Mucosa of stomach (tissue), 1 donor: ENCODE measurements at regions not wholly inside any gene's neighbourhood (a gene's known extent, or its start where the extent isn't known, plus 50 kb on each side); places are given as distances from the start of the nearest gene placed in this dataset.
"Not testable (repeated sequence)": the region's sequence is repeated elsewhere in the genome, so short reads cannot be mapped to it uniquely, and the experiment has no call there.

ENCODE experiments used
- H3K27me3 ChIP-seq: one replicate; pipeline ENCODE4 v1.7.0; 2013; ENCODE audit warnings: mild to moderate bottlenecking, low read length; ENCODE audit not compliant: control insufficient read depth, insufficient read depth
- H3K36me3 ChIP-seq: one replicate; pipeline ENCODE4 v1.7.0; 2013; ENCODE audit warnings: low read length; ENCODE audit not compliant: control insufficient read depth, insufficient read depth
- H3K4me1 ChIP-seq: one replicate; pipeline ENCODE4 v1.7.0; 2013; ENCODE audit warnings: mild to moderate bottlenecking, low read length; ENCODE audit not compliant: control insufficient read depth, insufficient read depth
- H3K4me3 ChIP-seq: one replicate; pipeline ENCODE4 v1.7.0; 2013; ENCODE audit warnings: low read length
- H3K9ac ChIP-seq: one replicate; pipeline ENCODE4 v1.7.0; 2013; ENCODE audit warnings: mild to moderate bottlenecking, low read length, moderate library complexity
- H3K9me3 ChIP-seq: one replicate; pipeline ENCODE4 v1.7.0; 2013; ENCODE audit warnings: mild to moderate bottlenecking, low read length, moderate library complexity; ENCODE audit not compliant: control insufficient read depth
- donor health status: Pancreatic carcinoma.

DNA sequence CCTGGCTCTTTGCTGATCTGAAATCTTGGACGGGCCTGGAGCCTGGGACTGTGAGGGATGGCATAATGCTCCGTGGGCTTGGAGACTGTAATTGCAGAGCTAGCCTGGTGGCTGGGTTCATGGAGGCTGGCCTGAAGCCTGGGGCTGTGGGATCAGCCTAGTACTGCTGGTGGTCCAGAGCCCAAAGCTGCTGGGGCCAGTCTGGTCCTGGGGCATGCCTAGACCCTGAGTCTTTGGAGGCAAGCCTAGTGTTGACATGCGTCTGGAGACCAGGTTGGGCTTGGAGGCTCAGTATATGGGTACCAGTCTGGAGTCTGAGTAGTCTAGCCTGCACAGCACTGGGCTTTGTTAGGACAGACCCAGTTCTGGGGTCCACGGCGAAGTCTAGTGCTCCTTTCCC, 172.0 kb upstream of the ZC4H2 start:
- H3K4me3 ChIP-seq = no peak overlapping the region
- H3K9me3 ChIP-seq = no peaks in the 10 kb centered on the region

DNA sequence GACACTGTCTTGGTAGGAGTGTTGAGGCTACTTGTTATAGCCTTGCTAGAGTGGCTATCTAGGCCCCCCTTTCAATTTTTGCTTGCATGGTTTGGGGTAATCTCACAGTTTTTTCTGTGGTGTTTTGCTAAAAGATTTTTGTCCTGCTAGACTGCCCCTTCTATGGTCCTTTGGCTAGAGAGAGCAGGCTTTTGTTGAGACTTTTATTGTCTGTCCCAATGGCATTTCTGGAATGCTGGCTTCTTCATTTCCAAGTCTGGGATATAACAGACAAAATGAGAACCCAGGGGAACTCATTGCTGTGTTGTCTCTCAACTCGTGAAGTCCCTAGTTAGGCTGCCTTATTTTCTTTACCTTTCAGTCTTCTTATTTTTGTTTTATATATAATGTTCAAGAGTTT, 160.2 kb upstream of the ZC4H2 start:
- H3K36me3 ChIP-seq = no peaks in the 10 kb centered on the region
- H3K27me3 ChIP-seq = no peaks in the 10 kb centered on the region
- H3K4me1 ChIP-seq = no peaks in the 10 kb centered on the region
- H3K9me3 ChIP-seq = no peaks in the 10 kb centered on the region
- H3K4me3 ChIP-seq = no peak overlapping the region
- no peak overlapping the region for H3K9ac ChIP-seq

More for the DNA sequence above, 172.0 kb upstream of the ZC4H2 start:
- Histone ChIP-seq H3K4me1 (no peaks in the 10 kb centered on the region), H3K36me3 (no peaks in the 10 kb centered on the region), H3K27me3 (no peaks in the 10 kb centered on the region), H3K9ac (no peak overlapping the region)

DNA sequence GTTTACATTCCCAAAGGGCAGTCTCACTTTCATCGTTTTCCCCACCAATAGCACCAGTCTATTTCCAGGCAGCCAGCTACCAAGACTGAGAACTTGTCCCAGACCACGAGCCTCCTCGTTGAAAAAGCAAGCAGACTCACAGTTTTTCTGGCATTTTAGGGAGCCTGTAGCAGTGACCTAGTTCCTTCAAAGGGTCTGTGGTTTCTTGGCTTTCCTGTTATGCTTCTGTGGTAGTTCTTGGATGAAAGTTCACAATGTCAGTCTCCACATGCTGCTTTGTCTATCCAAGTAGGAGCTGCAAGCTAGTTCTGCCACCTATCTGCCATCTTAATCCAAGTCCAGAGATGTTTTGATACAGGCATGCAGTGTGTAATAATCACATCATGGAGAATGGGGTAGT, 151.6 kb upstream of the ZC4H2 start:
- Histone ChIP-seq H3K27me3 (no peaks in the 10 kb centered on the region), H3K36me3 (no peaks in the 10 kb centered on the region), H3K9ac (no peak overlapping the region)

DNA sequence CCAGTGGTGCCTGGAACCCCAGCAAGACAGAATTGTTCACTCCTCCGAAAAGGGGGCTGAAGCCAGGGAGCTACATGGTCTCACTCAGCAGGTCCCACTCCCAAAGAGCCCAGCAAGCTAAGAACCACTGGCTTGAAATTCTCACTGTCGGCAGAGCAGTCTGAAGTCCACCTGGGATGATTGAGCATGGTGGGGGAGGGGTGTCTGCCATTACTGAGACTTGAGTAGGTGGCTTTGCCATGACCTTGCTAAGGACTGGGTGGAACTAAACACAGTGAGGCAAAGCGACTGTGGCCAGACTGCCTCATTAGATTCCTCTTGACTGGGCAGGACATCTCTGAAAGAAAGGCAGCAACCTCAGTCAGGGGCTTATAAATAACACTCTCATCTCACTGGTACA, 122.6 kb upstream of the ZC4H2 start:
- Histone ChIP-seq H3K9ac (no peak overlapping the region), H3K9me3 (no peaks in the 10 kb centered on the region), H3K4me3 (no peak overlapping the region)

More for the DNA sequence above, 151.6 kb upstream of the ZC4H2 start:
- Histone ChIP-seq H3K4me3 (no peak overlapping the region), H3K4me1 (no peaks in the 10 kb centered on the region), H3K9me3 (no peaks in the 10 kb centered on the region)

DNA sequence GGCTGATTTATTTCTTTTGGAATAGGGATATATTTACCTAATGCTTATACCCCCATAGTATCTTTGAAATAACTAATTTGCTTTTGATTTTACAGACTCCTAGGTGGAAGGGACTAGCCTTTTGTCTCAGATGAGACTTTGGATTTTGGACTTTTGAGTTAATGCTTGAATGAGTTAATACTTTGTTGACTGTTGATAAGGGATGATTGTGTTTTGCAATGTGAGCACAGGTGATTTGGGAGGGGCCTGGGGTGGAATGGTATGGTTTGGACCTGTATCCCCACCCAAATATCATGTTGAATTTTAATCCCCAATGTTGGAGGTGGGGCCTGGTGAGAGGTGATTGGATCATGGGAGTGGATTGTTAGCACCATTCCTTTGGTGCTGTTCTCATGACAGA, 117.4 kb upstream of the ZC4H2 start:
- H3K9ac ChIP-seq = no peak overlapping the region
- H3K9me3 ChIP-seq = no peaks in the 10 kb centered on the region
- no peaks in the 10 kb centered on the region for H3K36me3 ChIP-seq
- H3K4me3 ChIP-seq = no peak overlapping the region
- H3K27me3 ChIP-seq = no peaks in the 10 kb centered on the region
- H3K4me1 ChIP-seq = no peaks in the 10 kb centered on the region

More for the DNA sequence above, 122.6 kb upstream of the ZC4H2 start:
- no peaks in the 10 kb centered on the region for H3K36me3 ChIP-seq
- H3K27me3 ChIP-seq = no peaks in the 10 kb centered on the region
- no peaks in the 10 kb centered on the region for H3K4me1 ChIP-seq

DNA sequence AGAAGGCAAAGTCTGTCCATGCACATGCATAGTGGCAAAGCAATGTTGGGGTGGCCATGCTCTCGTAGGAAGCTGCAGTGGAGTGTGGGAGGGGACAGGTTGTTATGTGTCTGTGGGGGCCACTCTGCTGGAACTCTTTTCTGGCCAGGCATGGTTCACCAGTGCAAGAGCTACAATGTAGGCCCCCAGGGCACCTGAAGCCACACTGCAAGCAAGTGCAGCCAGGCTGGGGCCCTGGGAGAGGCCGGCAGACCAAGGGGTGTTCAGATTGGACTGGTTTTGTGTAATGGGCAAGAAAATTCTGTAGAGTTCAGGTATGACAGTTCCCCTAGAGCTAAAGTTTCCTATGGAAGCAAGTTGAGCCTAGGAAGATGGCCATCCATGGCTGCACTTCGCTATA, 97.0 kb upstream of the ZC4H2 start:
- H3K36me3 ChIP-seq = no peaks in the 10 kb centered on the region
- H3K27me3 ChIP-seq = no peaks in the 10 kb centered on the region
- H3K9me3 ChIP-seq = no peaks in the 10 kb centered on the region
- H3K4me1 ChIP-seq = no peaks in the 10 kb centered on the region
- H3K9ac ChIP-seq = no peak overlapping the region
- H3K4me3 ChIP-seq = no peak overlapping the region

DNA sequence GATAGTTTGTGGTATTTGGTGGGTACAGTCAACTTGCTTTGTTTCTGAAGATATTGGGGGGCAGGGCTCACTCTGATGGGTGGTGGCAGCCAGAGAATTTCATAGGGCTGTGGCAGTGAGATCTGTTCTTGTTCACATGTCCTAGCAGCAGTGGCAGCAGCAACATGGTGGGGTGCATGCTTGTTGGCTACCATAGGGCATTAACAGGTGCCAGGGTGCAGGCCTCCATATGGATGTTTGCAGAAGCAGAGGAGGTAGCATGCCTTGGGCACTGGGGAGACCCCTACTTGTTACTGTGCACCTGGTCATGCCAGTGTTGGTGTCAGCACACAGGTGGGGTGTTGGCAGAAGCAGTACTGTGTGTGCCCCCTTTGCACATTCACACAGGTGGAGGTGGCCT, 96.3 kb upstream of the ZC4H2 start:
- Histone ChIP-seq H3K36me3 (no peaks in the 10 kb centered on the region), H3K9me3 (no peaks in the 10 kb centered on the region), H3K9ac (no peak overlapping the region), H3K27me3 (no peaks in the 10 kb centered on the region), H3K4me1 (no peaks in the 10 kb centered on the region), H3K4me3 (no peak overlapping the region)

DNA sequence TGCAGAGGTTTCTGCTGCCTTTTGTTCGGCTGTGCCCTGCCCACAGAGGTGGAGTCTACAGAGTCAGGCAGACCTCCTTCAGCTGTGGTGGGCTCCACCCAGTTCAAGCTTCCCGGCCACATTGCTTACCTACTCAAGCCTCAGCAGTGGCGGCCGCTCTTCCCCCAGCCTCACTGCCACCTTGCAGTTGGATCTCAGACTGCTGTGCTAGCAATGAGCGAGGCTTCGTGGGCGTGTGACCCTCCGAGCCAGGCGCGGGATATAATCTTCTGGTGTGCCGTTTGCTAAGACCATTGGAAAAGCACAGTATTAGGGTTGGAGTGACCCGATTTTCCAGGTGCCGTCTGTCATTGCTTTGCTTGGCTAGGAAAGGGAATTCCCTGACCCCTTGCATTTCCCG, 82.4 kb upstream of the ZC4H2 start:
- not testable (repeated sequence) for H3K9me3 ChIP-seq, H3K9ac ChIP-seq, H3K27me3 ChIP-seq, H3K4me1 ChIP-seq, H3K36me3 ChIP-seq, H3K4me3 ChIP-seq

DNA sequence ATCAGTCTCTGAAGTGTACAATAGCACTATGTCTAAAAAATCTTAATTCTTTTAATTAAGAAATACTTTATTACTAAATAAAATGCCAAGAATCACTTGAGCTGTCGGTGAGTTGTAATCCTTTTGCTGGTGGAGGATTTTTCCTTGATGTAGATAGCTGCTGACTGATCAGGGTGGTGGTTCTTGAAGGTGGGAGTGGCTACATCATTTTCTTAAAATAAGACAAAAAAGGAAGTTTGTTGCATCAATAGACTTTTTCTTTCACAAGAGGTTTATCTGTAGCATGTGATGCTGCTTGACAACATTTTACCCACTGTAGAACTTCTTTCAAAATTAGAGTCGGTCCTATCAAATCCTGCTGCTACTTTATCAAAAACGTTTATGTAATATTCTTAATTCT, 68.8 kb upstream of the ZC4H2 start:
- no peaks in the 10 kb centered on the region for H3K36me3 ChIP-seq
- no peak overlapping the region for H3K9ac ChIP-seq
- no peaks in the 10 kb centered on the region for H3K27me3 ChIP-seq
- no peaks in the 10 kb centered on the region for H3K9me3 ChIP-seq
- no peak overlapping the region for H3K4me3 ChIP-seq
- no peaks in the 10 kb centered on the region for H3K4me1 ChIP-seq

DNA sequence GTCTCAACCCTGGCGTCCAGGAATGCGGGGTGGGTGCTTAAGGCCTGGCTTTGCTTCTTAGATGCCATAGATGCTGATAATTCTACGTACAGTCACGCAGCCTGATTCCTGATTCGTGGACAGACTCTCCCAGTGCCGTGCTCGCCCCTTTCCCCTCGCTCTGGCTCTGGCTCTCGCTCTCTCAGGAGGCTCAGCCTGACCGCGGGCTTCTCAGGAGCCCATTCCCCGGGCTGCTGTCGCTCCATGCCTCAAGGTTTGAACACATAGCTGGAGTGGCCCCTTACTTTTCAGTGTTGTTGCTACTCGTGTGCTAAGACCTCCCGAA, 59.2 kb upstream of the ZC4H2 start:
- peak overlapping the region; percentile 69 for H3K9ac ChIP-seq

DNA sequence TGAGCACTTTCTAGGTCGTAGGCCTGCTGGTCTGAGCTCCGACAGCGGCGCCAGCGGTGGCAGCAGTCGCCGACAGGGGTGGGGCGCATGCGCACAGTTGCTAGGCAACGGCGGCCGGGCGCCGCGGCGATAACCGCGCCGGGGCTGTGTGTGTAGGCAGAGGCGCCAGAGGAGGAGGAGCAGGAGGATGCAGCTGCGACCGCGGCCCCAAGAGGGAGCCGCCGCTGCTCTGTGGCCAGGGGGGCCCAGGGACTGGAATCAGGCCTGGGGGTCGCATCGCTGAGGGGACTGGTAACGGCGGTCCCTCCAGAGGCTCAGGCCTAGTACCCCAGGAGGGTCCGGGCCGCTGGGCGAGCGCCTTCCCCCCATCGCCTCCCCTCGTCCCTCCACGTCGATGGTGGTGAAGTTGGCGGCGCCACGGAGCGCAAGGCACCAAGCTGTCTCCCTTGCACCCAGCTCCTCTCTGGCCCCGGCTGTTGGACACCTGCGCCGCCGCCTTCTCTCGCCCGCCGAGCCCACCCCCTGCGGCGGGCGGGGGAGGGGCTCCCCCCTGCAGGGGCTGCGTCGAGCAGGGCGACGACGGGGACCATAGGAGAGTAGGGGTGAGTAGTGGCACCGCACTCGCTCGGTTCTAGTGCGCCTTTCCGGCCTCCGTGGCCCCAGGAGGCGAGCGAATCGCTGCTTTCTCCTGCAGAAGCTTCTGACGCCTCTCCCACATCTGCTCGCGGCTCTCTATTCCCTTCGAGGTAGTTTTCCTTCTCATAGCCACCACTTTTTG, 58.6 kb upstream of the ZC4H2 start, which contains the start of gene ZC3H12B:
Gene ZC3H12B (plus strand): TSS at position 159 of the 778 bp plus-strand sequence.
- no peaks in the 10 kb centered on the region for H3K27me3 ChIP-seq
- H3K36me3 ChIP-seq = no peaks in the 10 kb centered on the region
- H3K4me1 ChIP-seq = no peaks in the 10 kb centered on the region
- H3K4me3 ChIP-seq = peak within 1 kb of the TSS; percentile 31
- no peaks in the 10 kb centered on the region for H3K9me3 ChIP-seq
- H3K9ac ChIP-seq = peak within 1 kb of the TSS; percentile 69

More for the DNA sequence above, 59.2 kb upstream of the ZC4H2 start:
- no peaks in the 10 kb centered on the region for H3K9me3 ChIP-seq
- H3K27me3 ChIP-seq = no peaks in the 10 kb centered on the region
- H3K36me3 ChIP-seq = no peaks in the 10 kb centered on the region
- peak overlapping the region; percentile 31 for H3K4me3 ChIP-seq
- H3K4me1 ChIP-seq = no peaks in the 10 kb centered on the region

DNA sequence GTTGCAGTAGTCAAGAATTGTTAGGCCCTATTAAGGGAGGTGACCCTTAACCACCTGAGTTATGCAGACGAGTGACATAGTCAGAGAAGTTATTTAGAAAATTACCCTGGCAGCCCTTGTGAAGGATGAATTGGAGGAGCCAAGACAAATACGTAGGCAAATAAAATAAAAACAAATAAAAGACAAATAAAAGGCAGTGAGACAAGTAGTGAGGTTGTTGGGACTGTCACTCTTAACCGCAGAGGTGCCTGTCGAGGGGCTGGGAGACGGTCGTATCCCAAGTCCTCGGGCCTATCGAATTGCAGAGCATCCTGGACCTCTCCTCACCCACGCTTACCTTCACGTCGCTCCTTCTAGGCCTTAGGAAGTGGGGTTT, 58.0 kb upstream of the ZC4H2 start:
- Histone ChIP-seq H3K27me3 (no peaks in the 10 kb centered on the region), H3K9ac (peak overlapping the region; percentile 69), H3K4me1 (no peaks in the 10 kb centered on the region), H3K9me3 (no peaks in the 10 kb centered on the region), H3K4me3 (peak overlapping the region; percentile 31), H3K36me3 (no peaks in the 10 kb centered on the region)
